Bronchial epithelial cell (primary cell): ENCODE measurements at regions not wholly inside any gene's neighbourhood (a gene's known extent, or its start where the extent isn't known, plus 50 kb on each side); places are given as distances from the start of the nearest gene placed in this dataset.

Source experiments
- DNase-seq: peaks from one replicate; pipeline ENCODE4 v3.0.0-alpha.2; 2010; ENCODE audit warnings: low read depth
- FAIRE-seq: peaks from 2 replicates; lab custom pipeline; 2011; peaks lifted over from hg19 to GRCh38; lab: Jason Lieb, UNC
- H3K27me3 ChIP-seq: 2 replicates; pipeline ENCODE4 v1.5.1; 2011; ENCODE audit warnings: low read length; ENCODE audit not compliant: control insufficient read depth, insufficient read depth
- H3K36me3 ChIP-seq: 2 replicates; pipeline ENCODE4 v1.5.1; 2011; ENCODE audit warnings: low read length; ENCODE audit not compliant: control insufficient read depth, insufficient read depth
- H3K4me3 ChIP-seq: 2 replicates; pipeline ENCODE4 v1.5.1; 2011; ENCODE audit warnings: mild to moderate bottlenecking, low read depth, low read length, control low read depth
- CTCF ChIP-seq: IDR thresholded peaks from 2 replicates; pipeline ENCODE4 v1.5.1; 2011; ENCODE audit warnings: mild to moderate bottlenecking, moderate library complexity, low read length, control low read depth, inconsistent platforms; ENCODE audit not compliant: insufficient read depth, severe bottlenecking

- FAIRE-seq: no peak
- no peak for DNase-seq
- Histone ChIP-seq H3K27me3 (no peaks in the 10 kb centered on the region), H3K36me3 (no peaks in the 10 kb centered on the region), H3K4me3 (no peak overlapping the region)
- no peak for TF ChIP-seq CTCF
Observed at GRCh38 chr7:126177782-126178181, 1075.0 kb downstream of the GRM8 start.

DNA sequence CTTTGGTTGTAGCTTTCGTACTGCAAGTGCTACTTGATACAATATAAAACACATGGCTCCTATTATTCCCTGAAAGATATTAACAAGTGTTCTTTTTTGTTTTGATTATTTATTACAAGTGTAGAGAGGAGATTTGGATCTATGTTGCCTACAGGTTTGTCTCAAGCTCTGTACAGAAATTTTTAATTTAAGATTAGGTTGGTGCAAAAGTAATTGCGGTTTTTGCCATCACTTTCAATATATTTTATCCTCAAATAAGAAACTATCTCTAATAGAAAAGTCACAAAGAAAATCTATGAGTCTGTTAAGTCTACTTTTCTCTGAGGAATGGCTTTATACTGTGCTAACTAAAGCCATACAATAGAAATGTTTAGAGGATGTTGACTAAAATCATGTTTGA is 1086.1 kb downstream of the GRM8 start:
- Histone ChIP-seq H3K27me3 (no peaks in the 10 kb centered on the region), H3K4me3 (no peak overlapping the region), H3K36me3 (no peaks in the 10 kb centered on the region)
- no peak for FAIRE-seq
- DNase-seq: no peak
- TF ChIP-seq CTCF: no peak

DNA sequence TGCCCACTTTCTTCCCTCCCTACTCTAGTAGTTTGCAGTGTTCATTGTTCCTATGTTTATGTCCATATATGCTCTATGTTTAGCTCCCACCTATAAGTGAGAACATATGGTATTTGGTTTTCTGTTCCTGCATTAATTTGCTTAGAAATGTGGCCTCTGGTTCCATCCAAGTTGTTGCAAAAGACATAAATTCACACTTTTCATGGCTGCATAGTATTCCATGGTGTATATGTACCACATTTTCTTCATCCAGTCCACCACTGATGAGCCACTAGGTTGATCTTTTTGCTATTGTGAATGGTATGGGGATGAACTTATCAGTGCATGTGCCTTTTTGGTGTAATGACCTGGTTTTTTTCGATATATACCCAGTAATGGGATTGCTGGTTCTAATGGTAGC is 1089.1 kb downstream of the GRM8 start:
- DNase-seq: no peak
- no peaks in the 10 kb centered on the region for H3K27me3 ChIP-seq
- no peak for FAIRE-seq
- H3K4me3 ChIP-seq: no peak overlapping the region
- TF ChIP-seq CTCF: no peak
- H3K36me3 ChIP-seq: no peaks in the 10 kb centered on the region

GRCh38 chr7:126157391-126157790 is 1095.3 kb downstream of the GRM8 start:
- FAIRE-seq: no peak

DNA sequence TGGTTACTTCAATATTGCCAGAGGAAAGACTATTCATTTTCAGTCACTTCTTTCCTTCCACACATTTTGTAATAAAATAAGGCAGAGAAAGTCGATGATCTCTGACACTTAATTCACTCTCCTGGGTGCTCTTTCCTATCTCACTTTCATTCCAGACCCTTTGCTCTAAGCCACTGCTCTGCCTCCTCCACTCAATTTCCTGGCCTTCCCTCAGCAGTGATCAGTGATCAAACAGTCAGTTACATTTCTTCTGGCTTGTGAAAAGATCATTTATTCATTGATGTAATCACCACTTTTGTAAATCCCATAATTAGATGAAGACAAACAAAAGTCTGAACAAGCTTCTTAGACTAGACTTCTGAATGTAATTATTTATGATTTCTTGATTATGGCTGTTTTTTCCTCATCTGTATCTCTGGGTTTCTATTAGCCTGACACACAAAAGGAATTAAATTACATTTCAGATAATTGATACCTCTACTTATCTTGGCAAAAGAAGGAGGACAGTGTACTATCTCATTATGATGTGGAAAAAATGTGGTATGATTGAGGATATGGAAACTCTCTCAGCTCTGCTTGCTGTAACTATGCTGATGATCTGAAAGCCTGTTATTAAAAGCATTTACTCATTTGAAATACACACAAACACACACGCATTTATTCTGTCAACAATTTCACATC is 1102.3 kb downstream of the GRM8 start:
- no peak for FAIRE-seq
- Histone ChIP-seq H3K4me3 (no peak overlapping the region), H3K27me3 (no peaks in the 10 kb centered on the region), H3K36me3 (no peaks in the 10 kb centered on the region)
- TF ChIP-seq CTCF: no peak
- DNase-seq: no peak

More at GRCh38 chr7:126157391-126157790, 1095.3 kb downstream of the GRM8 start:
- no peaks in the 10 kb centered on the region for H3K27me3 ChIP-seq
- H3K4me3 ChIP-seq: no peak overlapping the region
- DNase-seq: no peak
- no peaks in the 10 kb centered on the region for H3K36me3 ChIP-seq
- TF ChIP-seq CTCF: no peak
